IPS DF 19.7 (cell line): ENCODE measurements at regions not wholly inside any gene's neighbourhood (a gene's known extent, or its start where the extent isn't known, plus 50 kb on each side); places are given as distances from the start of the nearest gene placed in this dataset.

ENCODE experiments used
- DNase-seq: peaks from one replicate; pipeline ENCODE4 v3.0.0-alpha.2; 2013; ENCODE audit warnings: low read depth, low spot score

DNA sequence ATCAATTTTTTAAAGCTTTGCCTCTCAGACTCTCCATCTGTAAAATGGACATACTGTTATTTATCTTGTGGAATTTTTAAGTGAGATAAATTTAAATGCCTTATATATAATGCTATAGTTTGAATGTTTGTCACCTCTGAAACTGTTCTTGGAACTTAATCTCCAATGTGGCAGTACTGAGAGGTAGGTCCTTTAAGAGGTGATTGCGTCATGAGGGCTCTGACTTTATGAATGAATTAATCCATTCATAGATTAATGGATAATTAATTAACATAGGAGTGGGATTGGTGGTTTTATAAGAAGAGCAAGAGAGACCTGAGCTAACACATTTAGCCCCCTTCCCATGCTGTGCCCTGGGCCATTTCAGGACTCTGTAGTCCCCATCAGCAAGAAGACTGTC is 326.3 kb upstream of the TSHZ2 start:
- DNase-seq: no peak

DNA sequence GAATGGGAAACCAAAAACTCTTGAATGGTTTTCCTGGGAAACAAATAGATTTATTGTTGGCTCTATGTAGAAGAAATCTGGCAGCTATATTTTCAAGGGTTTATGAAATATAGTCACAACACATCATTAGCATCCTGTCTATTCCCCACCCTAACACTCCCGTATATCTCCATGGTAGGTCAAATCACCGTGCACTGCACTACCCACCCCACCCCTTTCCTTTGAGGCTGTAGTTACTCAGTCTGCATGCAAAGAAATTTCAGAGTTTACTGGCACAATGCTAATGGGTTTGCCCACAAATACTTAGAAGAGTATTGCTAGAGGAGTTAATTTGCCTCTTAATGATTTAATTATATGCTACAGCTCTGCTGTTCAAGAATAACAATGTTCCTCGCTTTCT is 329.1 kb upstream of the TSHZ2 start:
- no peak for DNase-seq

DNA sequence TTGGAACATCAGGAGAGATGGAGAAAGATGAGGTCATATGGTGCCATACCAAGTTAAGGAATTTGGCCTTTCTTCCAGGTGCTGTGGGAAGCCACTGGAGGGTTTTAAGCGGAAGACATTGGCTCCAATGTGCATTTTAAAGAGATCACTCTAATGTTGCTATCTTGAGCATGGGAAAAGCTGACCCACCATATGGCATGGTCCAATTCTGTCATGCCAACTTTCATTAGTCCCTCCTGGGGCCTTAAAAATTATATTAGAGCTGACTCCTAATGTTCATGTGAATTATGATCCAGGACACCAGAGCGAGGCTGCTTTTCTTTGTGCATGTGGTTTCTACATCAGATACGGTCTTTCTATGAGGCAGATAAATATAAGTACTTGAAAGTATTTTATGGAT is 335.0 kb upstream of the TSHZ2 start:
- DNase-seq: no peak

DNA sequence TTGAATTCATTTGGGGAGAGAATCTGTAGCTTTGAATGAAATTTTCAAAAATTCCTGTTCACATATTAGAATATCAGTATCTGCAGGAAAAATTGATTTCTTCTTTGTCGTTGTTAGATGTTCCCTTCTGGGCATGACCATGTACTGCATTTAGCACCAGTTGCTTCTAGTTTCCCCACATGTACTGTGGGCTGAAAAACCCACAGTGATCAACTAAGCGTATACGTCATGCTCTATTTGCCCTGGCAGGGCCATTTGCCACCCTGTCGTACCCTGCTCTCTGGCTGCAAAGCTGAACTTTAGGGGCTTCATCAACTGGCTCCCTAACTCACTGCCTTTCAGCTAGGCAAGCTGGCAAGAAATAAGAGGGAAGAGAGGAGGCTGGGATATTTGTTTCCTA is 340.7 kb upstream of the TSHZ2 start:
- no peak for DNase-seq

DNA sequence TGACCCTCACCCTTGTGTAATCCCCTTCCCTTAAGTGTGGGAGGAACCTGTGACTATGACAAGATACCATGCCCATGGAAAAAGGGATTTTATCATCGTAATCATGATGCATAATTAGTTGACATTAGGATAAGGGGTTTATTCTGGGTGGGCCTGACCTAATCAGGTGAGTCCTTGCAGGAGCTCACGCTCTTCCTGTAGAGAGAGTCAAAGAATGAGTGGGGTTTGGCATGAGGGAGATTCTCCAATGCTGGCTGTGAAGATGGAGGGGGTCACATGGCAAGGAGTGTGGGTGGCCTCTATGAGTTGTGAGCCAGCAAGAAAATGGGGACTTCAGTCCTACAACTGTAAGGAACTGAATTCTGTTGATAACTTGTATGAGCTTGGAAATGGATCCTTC is 342.0 kb upstream of the TSHZ2 start:
- no peak for DNase-seq

DNA sequence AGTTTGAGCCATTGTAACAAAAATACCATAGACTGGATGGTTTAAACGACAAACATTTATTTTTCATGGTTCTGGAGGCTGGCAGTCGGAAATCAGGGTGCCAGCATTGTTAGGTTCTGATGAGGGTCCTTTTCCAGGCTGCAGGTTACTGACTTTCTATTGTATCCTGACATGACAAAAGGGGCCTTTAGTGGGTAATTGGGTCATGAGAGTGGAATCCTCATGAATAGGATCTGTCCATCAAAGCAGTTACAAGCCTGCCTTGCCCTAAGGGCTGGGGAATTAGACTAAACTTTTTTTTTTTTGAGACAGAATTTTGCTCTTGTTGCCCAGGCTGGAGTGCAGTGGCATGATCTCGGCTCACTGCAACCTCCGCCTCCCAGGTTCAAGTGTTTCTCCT is 347.9 kb upstream of the TSHZ2 start:
- no peak for DNase-seq

DNA sequence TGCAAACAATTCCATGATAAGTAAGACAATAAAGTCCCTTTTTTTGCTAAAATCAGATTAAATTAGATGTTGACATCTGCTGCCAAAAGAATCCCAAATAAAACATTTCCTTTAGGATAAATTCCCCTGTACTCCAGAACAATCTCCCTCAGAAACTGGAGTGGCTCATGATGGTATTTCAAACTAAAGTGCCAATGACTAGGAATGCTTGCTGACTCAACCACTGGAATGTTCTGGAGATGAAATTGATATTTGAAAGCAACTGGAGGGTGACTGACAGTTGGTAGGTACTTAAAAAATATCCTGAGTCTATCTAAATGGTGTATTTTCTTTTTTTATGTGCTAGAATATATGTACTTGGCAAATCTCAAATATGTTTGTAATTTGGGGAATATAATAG is 350.1 kb upstream of the TSHZ2 start:
- DNase-seq: no peak

DNA sequence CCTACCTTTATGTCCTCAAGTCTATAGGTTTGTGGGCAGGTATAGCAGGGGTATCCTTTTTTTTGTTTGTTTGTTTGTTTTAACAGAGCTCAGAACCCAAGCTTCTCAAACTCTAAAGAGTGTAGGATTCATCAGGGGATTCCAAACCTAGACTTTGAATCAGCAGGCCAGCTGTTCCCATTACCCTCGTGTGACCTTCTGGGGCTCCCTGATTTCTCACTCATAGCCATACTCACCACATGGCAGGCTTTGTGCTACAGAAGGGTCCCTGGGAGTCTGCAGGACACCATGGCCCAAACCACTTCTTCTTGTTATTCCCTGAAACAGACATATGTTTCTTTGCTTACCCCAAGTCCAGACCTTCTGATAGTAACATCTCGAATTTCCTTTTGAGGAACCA is 350.8 kb upstream of the TSHZ2 start:
- no peak for DNase-seq

DNA sequence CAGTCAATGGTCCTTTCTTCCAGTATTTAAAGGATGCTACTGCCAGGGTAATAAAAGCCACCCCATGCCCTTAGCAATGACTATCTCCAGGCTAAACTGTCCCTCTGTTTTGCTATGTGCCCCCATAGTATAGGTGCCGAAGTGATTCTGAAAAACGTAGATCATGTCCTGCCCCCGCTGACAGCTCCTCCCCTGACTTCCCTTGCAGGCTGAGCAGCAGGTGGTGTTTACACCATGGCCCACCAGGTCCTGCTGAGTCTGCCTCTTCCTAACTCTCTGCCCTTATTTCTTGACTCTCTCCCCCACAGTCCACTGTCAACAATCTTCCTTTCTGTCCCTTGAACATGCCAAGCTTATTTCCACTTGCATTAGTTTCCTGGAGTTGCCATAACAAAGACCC is 352.5 kb upstream of the TSHZ2 start:
- DNase-seq: no peak

DNA sequence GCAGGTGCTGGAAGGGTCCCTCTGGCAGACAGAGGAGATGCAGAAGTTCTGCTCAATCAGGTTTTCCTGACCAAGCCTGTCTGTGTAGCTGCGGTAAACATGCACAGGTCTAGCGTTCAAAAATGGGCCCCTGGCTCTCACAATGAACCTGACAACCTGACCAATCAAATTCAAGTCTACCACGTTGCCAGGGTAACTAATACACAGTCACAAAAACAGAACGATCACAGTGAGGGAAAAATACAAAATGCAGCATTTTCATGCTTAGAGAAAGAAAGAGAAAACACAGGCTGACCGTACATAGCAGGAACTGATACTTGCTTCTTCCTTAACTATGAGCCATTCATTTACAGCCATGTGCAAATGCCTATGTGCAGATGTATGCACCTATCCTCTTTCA is 353.1 kb upstream of the TSHZ2 start:
- no peak for DNase-seq

DNA sequence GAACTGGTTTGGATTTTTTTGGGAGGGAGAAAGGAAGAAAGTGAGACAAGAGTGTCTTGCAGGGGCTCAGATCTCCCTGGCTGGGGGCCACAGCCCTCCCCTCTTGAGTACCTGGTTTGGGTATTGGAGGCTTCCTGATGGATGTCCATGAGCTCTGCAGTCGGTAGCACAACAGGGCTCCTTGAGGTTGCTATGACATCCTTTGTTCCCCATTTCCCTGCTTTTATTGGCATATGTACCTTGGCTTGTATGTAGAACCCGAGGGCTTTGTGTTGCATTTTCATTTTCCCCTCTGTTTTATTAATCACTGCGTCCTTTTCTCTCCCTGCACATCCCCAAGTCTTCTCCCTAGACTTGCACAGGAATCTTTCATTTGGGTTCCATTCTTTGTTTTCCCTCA is 355.5 kb upstream of the TSHZ2 start:
- no peak for DNase-seq

DNA sequence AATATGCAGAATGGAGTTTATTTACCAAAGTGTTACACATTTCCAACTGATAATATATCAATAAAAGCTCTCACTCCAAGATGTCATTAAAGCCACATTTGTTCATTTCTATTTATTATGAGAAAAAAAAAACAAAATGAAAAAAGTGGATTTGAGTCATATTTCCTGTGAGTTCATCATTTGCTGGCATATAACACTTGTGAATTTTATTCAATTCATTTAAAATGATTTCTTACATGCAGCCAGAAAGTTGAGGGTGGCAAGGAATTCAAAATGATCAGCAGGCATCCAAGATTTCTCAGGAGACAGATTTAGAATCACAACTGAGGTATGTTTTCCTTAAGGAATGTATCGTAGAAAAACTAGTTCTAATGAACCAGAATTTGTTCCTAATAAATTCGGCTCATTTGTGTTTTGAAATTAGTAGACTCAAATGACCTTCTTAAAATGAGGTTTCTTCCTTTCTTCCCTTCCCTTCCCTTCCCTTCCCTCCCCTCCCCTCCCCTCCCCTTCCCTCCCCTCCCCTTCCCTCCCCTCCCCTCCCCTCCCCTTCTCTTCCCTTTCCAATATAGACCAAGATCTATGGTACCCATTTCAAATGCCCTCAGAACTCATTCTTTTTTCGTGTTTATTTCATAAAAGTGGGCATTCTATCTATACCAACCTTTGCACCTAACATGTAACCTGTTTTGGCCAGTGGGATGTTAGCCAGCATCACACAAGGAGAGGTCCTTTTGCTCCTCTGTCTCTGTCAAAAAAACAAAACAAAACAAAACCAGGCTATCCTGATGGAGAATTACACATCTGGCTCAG is 357.9 kb upstream of the TSHZ2 start:
- no peak for DNase-seq

DNA sequence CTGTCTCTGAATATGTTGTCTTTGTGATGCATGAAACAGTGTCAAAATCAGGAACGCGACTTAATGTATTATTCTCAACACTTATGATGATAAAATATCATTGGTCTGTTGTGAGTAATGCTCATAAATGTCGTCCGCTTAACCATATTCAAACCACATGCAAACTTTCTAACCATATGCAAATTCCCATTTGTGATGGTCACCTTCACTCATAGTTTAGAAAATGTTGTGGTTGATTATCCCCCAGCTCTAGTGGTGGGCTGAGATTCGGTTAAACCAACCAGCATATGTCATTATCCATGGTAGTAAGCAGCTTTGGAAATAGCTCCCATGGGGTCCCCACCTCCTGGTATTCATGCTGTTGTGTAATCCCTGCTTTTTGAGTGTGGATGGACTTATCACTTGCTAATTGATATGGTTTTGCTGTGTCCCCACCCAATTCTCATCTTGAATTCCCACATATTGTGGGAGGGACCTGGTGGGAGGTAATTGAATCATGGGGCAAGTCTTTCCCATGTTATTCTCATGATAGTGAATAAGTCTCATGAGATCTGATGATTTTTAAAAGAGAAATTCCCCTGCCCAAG is 360.0 kb upstream of the TSHZ2 start:
- no peak for DNase-seq

DNA sequence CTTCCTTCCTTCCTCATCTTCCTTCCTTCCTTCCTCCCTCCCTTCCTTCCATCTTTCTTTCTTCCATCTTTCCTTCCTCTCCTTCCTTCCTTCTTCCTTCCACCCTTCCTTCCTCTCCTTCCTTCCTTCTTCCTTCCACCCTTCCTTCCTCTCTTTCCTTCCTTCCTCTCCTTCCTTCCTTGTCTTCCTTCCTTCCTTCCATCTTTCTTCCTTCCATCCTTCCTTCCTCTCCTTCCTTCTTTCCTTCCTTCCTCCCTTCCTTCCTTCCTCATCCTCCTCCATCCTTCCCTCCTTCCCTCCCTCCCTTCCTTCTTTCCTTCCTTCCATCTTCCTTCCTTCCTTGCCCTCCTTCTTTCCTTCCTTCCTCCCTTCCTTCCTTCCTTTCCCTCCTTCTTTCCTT is 361.4 kb upstream of the TSHZ2 start:
- no peak for DNase-seq

DNA sequence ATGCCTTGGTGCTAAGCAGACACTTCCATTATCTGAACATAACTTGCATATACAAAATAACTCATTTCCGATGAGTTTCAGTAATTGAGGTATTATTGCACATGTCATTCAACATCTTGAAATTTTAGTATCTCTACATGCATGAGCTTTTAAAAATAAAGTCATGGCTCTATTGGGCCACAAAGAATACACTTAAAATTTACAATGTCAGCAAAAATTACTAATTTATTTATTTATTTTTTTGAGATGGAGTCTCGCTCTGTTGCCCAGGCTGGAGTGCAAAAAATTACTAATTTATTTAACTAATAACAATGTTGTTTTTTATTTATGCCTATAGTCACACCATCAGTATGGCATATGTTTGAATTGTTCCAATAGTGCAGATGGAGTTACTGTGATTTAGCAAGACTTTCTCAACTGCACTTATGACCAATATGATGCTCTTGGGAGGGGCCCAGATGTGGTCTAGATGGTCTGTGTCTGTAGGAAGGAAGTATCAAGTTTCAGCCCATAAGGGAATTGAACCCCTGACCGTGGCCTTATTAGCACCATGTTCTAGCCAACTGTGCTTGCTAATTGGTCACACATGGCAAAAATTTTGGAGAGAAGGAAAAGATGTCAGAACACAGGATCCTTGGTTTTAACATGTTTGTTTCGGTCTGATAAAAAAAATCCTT is 370.7 kb upstream of the TSHZ2 start:
- no peak for DNase-seq

DNA sequence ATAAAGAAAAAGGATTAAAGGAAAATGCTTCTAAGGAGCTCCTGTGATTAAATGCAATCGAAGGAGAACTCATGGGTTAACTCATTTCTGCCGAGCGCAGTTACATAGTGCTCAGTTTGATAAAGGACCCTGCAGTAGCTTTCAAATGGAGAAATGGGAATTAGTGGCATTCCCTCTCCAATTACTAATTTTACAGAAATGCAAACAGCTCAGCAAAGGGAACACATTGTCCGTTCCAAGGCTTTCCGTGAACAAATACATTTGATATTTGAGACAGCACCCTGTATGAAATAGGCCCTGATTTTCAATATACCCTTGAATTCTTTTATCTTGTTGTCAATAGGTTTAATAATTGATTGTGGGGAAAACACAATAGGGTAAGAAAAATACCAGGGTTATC is 375.9 kb upstream of the TSHZ2 start:
- no peak for DNase-seq

DNA sequence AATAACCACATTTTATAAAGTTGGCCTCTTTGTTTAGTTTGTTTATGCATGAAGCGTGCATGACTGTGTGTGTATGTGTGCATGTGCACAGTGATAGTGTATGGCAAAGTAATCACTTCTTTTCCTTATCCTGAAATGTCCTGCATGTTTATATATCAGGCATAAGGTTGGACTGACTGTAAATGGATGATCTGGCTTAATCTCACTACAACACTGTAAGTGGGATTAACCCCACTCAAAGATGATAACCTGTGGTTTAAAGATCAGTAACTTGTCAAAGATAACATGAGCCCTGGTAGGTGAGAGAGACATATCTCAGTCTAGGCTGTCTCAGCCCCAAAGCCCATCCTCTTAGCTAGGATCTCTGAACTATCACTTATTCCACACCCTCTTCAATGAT is 376.6 kb upstream of the TSHZ2 start:
- no peak for DNase-seq

DNA sequence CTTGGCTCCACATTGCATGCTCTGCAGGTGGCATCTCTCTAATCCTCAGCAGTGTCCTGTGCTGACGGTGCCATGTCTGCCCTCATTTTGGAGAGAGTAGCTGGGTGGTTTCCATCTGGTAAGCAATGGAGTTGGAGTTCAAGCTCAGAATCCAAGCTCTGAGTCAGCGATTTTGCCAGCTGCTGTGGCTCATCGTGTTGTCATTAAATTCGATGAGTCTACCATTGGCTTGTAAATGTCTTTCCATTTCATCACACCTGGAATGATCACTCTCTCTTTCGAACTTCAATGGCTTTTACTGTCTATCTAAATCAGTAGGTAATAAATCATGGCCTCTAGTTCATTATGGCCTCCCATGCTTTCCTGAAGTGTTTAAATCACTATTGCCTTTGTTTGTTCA is 378.5 kb upstream of the TSHZ2 start:
- DNase-seq: no peak

DNA sequence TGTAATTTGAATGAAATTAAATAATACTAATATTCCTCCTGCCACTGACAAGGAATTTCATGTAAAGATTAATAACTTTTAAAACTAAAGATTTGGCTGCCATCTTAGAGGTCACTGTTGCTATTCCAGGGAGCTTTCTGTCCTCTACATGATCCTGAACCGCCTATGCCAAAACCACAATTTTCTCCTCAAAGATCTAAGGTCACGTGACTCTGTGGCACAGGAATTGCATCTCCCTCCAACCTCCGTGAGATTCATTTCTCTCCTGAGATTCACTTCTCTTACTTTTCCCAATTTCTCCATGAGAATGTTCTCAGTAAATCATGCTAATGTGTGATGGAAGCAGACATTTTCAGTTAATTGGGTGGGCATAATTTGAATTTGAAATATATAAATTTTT is 379.6 kb upstream of the TSHZ2 start:
- no peak for DNase-seq

DNA sequence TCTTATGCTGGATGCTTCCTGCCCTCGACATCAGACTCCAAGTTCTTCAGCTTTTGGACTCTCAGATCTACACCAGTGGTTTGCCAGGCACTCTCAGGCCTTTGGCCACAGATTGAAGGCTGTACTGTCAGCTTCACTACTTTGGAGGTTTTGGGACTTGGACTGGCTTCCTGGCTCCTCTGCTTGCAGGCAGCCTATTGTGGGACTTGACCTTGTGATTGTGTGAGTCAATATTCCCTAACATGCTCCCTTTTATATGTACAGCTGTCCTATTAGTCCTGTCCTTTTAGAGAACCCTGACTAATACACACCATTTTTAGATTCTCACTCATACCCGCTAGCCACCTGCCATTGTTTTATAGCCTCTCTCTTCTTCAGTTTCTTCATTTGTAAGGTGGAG is 382.1 kb upstream of the TSHZ2 start:
- DNase-seq: no peak

DNA sequence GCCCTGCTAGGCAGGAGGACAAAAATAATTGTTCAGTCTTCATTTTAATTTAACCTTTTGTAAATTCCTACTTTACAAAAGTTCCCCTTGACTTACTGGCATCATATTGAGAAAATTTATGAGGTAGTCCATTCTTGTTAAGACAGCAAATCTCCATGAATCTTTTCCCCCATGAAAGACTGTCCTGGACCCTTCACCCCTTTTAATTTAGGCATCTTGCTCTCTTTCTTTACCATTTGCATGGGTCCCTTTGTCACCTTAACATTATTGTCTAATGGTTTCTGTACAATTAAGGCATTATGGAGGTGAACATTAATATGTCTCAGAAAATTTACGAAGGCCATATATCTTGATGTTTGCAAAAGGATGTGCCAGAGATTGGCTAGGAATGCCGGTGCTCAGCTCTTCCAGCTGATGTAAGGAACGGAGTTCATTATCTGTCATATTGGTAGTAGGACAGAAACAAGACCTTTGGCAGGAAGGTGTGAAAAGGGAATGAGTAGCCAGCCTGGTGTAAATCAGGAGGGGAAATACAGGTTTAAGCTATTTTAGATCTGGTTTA is 382.8 kb upstream of the TSHZ2 start:
- DNase-seq: no peak

DNA sequence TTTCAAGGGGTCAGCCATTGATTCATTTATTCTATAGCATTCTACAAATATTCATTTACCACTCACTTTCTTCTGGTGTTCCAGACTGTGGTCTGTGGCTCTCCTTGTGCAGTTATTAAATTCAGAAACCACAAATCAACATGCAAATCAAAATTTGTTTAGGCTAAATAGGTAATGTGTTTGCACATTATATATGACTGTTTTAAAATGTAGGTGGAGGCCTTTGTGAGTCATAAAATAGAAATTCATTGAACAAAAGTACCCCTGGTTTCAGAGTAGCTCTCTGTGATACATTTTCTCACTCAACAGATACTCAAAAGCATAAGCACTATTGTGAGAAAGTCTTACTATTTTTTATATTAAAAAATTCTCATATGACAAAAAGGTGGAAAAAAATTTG is 385.5 kb upstream of the TSHZ2 start:
- no peak for DNase-seq

DNA sequence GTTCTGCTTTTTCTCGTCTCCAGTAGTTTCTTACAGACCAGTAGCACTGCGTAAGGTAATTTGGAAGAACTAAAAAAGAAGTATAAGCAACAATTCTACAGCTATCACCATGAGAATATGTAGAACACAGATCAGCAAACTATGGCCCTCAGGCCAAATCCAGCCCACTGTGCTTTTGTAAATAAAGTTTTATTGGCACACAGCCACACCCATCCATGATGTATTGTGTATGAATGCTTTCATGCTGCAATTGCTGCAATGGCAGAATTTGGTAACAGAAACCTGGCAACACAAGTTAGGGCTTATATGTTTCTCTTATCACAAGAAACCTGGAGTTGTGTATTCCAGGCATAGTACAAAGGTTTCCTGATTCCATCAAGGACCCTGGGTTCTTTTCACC is 386.8 kb upstream of the TSHZ2 start:
- DNase-seq: no peak
